ENCODE measurements at regions not wholly inside any gene's neighbourhood (a gene's known extent, or its start where the extent isn't known, plus 50 kb on each side); places are given as distances from the start of the nearest gene placed in this dataset.
"Not testable (repeated sequence)": the region's sequence is repeated elsewhere in the genome, so short reads cannot be mapped to it uniquely, and the experiment has no call there.

DNA sequence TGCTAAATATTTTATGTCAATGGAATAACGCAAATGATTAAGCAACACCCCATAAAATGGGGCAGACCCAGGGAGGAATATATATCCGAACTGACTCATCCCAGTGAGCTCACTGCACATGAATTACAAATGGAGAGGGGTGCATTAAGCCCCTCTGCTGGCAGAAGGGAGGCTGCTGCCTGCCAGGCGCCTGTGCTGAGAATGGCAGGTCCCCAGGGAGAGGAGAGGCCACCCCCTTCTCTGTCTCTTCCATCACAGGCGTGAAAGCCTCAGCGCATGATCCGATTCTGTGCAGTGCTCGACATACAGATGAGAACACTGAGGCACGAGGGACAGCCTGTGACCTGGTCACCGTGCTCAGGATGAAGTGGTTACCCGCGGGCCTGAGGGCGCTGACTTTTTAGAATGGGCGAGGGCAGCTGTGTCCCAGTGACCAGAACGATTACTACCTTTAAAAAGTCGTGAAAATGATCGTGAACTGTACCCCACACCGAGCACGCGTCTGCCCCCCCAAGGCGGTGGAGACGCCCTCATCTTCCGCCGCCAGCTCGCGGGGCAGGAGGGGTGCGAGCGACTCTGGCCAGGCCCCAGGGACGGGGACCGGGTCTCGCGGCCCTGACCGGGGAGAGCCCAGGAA, 229.7 kb upstream of the FRG2C start:
- TF ChIP-seq, protein P1, sequence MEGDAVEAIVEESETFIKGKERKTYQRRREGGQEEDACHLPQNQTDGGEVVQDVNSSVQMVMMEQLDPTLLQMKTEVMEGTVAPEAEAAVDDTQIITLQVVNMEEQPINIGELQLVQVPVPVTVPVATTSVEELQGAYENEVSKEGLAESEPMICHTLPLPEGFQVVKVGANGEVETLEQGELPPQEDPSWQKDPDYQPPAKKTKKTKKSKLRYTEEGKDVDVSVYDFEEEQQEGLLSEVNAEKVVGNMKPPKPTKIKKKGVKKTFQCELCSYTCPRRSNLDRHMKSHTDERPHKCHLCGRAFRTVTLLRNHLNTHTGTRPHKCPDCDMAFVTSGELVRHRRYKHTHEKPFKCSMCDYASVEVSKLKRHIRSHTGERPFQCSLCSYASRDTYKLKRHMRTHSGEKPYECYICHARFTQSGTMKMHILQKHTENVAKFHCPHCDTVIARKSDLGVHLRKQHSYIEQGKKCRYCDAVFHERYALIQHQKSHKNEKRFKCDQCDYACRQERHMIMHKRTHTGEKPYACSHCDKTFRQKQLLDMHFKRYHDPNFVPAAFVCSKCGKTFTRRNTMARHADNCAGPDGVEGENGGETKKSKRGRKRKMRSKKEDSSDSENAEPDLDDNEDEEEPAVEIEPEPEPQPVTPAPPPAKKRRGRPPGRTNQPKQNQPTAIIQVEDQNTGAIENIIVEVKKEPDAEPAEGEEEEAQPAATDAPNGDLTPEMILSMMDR (IDR thresholded peaks at IDR 0.05; ENCODE audit: low read length), result not testable (repeated sequence)
- TF ChIP-seq EZH2 (IDR thresholded peaks at IDR 0.05; ENCODE audit: borderline replicate concordance, low read length), result not testable (repeated sequence)

All from OCI-LY1 (cell line).